Tibial artery (tissue), 4 donors: ENCODE measurements at regions not wholly inside any gene's neighbourhood (a gene's known extent, or its start where the extent isn't known, plus 50 kb on each side); places are given as distances from the start of the nearest gene placed in this dataset.
A peak's percentile ranks its signal among the peaks of the same experiment; 100 is the strongest.

Experiments
- DNase-seq, 2 donors: peaks; one replicate each; pipeline ENCODE4 v3.0.0-alpha.2; 2019
- H3K27ac ChIP-seq, 2 donors: fragments of 200-600 bp; sonication (generic) in 1 of 2; 1 replicate in 1 of 2; 2 replicates in 1 of 2; pipeline ENCODE4 v1.5.1; 2018 to 2019; ENCODE audit warnings: mild to moderate bottlenecking in 1 of 2
- H3K27me3 ChIP-seq, 2 donors: fragments of 200-600 bp; sonication (generic) in 1 of 2; one replicate each; pipeline versions ENCODE4 v1.5.1 to v1.6.0; 2016 to 2019
- H3K36me3 ChIP-seq, 3 donors: fragments of 200-600 bp; sonication (generic) in 2 of 3; one replicate each; pipeline ENCODE4 v1.5.1; 2016 to 2019; ENCODE audit warnings: mild to moderate bottlenecking in 2 of 3
- H3K4me1 ChIP-seq, 4 donors: fragments of 200-600 bp; sonication (generic) in 2 of 4; 1 replicate in 3 of 4; 2 replicates in 1 of 4; pipeline ENCODE4 v1.5.1; 2016 to 2019
- H3K4me3 ChIP-seq, 2 donors: fragments of 200-600 bp; sonication (generic) in 1 of 2; 1 replicate in 1 of 2; 2 replicates in 1 of 2; pipeline ENCODE4 v1.5.1; 2018 to 2019; ENCODE audit warnings: mild to moderate bottlenecking in 2 of 2
- H3K9me3 ChIP-seq, 3 donors: fragments of 200-600 bp; sonication (generic) in 1 of 3; one replicate each; pipeline ENCODE4 v1.5.1; 2016 to 2019
- CTCF ChIP-seq, 2 experiments: fragments of 200-600 bp in 1 of 2; fragments of 450-650 bp in 1 of 2; IDR thresholded peaks; one replicate each; pipeline ENCODE4 v1.5.1; 2017 to 2019; ENCODE audit warnings: antibody characterized with exemption in 2 of 2, mild to moderate bottlenecking in 1 of 2, moderate library complexity in 1 of 2
- intact Hi-C: fragments of 100-400 bp; cut with DNase I; formaldehyde crosslinking; loops from one replicate; pipeline ENCODE4 v1.15.0; 2023; ENCODE audit warnings: low total_unique reads

DNA sequence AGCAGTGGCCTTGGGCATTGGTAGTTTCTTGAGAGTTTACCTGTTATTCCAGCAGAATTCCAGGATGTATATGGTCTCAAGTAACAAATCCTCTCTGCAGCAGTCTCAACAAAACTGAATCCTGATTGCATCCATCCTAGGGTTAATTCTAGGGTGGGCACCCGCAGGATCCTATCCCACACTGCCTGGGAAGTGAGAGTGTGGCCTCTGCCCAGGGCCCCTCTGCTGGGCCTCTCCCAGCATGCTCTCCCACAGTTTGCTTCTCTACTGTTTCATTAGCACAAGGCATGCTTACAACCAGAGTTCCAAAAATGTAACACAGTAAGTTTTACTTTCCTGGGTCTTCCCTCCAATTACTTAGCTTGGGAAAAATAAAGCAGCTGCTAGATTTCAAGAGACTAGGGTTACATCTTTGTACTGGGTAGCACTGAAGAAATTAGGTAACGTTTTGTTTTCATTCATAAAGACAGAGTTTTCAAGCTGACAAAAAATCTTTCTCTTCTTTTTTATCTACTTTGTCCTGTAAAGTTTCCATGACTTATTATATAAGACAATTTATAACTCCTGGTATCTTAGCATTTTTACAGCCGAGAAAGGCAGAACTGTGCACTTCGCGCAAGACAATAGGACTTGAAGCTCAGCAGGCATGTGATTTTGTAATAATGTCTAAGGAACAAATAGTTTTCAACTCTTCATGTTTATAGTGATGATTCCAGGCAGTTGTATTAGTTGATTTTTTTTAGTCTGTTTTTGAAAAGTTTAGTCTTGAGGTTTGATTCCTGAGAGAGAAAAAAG lies 131.2 kb upstream of the PCDH18 start:
- no peak for DNase-seq
- intact Hi-C loops = no loop called here
- H3K4me1 ChIP-seq = peaks cover 0 to 51% (median 18%) of the 10 kb centered on the region in 4 donors

DNA sequence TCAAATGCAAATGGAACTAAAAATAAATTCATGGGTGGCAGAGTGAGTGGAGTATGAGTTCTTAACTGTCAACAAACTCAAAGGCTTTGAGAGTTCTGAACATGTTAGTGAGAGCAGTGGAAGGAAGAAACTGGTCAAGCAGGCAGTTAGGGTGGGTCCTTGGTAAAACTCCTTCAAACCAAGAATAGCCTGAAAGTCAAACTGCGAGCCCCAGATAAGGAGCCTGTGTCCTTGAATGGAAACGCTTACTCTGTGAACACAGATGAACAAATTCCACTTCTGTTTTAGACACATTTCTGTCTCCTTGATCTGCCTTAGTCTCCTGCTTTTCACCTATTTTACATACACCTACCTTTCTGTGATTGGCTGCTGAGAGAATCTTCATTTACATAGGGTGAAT lies 129.4 kb upstream of the PCDH18 start:
- H3K9me3 ChIP-seq = no peaks in the 10 kb centered on the region
- peak overlapping the region in 1 of 2 donors; percentile 65 for H3K27ac ChIP-seq
- H3K4me3 ChIP-seq = no peak overlapping the region
- no peak for TF ChIP-seq CTCF (IDR thresholded peaks at IDR 0.05)
- H3K4me1 ChIP-seq = peaks cover 0 to 67% (median 18%) of the 10 kb centered on the region in 4 donors
- no peaks in the 10 kb centered on the region for H3K36me3 ChIP-seq
- intact Hi-C loops = no loop called here
- H3K27me3 ChIP-seq = no peaks in the 10 kb centered on the region
- DNase-seq = no peak

More for the DNA sequence above, 131.2 kb upstream of the PCDH18 start:
- H3K27me3 ChIP-seq = no peaks in the 10 kb centered on the region
- peak overlapping the region; percentile 58 to 62 for H3K27ac ChIP-seq
- no peaks in the 10 kb centered on the region for H3K36me3 ChIP-seq
- no peak overlapping the region for H3K4me3 ChIP-seq
- TF ChIP-seq CTCF (IDR thresholded peaks at IDR 0.05) = no peak
- no peaks in the 10 kb centered on the region for H3K9me3 ChIP-seq

GRCh38 chr4:137660211-137660610 lies 127.9 kb upstream of the PCDH18 start:
- H3K4me3 ChIP-seq = no peak overlapping the region

DNA sequence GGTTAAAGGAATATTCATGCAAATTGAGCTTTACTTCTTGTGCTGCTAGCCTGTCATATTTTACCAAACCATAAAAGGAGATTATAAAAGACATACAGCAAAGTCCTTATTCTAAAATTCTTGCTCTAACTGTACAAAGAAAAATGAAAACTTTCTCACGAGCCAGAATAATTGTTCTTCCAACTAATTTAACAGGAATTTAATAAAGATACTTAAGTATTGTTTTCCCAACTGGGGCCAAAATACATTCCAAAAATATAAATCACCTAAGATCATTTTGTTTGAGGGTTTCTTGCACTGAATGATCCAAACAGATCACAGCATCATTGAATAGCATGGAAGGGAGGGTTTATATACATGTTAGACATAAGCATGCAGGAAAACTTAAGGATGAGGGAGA lies 127.1 kb upstream of the PCDH18 start:
- peaks cover 0 to 66% (median 18%) of the 10 kb centered on the region in 4 donors for H3K4me1 ChIP-seq
- intact Hi-C loops = no loop called here
- no peaks in the 10 kb centered on the region for H3K9me3 ChIP-seq
- no peaks in the 10 kb centered on the region for H3K27me3 ChIP-seq
- no peak overlapping the region for H3K4me3 ChIP-seq
- H3K27ac ChIP-seq = peak overlapping the region; percentile 55 to 65
- TF ChIP-seq CTCF (IDR thresholded peaks at IDR 0.05) = no peak
- no peaks in the 10 kb centered on the region for H3K36me3 ChIP-seq
- no peak for DNase-seq

More at GRCh38 chr4:137660211-137660610, 127.9 kb upstream of the PCDH18 start:
- Histone ChIP-seq H3K9me3 (no peaks in the 10 kb centered on the region), H3K27me3 (no peaks in the 10 kb centered on the region), H3K27ac (peak overlapping the region; percentile 55 to 65), H3K4me1 (peaks cover 0 to 71% (median 18%) of the 10 kb centered on the region in 4 donors), H3K36me3 (no peaks in the 10 kb centered on the region)
- intact Hi-C loops = no loop called here
- no peak for DNase-seq
- TF ChIP-seq CTCF (IDR thresholded peaks at IDR 0.05) = no peak

DNA sequence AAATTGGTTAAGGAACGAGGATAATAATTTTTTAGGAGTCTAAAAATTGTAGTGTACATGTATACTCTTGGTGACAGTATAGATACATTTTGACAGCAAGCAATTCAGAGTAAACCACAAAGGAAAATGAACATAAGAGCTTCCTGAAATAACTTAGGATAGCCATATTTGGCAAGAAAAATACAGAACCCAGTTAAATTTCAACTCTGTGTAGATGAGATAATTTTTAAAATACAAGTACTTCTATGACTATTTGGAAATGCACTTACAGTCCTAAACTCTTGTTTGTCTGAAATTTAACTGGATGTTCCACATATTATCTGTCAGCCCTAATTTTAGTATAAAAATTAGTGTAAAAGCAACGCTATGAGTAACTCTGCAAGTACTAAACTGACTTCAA lies 124.4 kb upstream of the PCDH18 start:
- intact Hi-C loops = no loop called here
- TF ChIP-seq CTCF (IDR thresholded peaks at IDR 0.05) = no peak

More for the DNA sequence above, 124.4 kb upstream of the PCDH18 start:
- Histone ChIP-seq H3K4me1 (peaks cover 0 to 70% (median 10%) of the 10 kb centered on the region in 4 donors), H3K27ac (no peak overlapping the region), H3K27me3 (no peaks in the 10 kb centered on the region), H3K9me3 (no peaks in the 10 kb centered on the region), H3K4me3 (no peak overlapping the region), H3K36me3 (no peaks in the 10 kb centered on the region)
- no peak for DNase-seq
